Psoas muscle (tissue), 7 donors: ENCODE measurements at regions not wholly inside any gene's neighbourhood (a gene's known extent, or its start where the extent isn't known, plus 50 kb on each side); places are given as distances from the start of the nearest gene placed in this dataset.
A peak's percentile ranks its signal among the peaks of the same experiment; 100 is the strongest.

ENCODE experiments used
- ATAC-seq, 4 donors: fragments of 200-7000 bp; cut with Tn5 transposase; one replicate each; pipeline ENCODE4 v1.9.1; 2020; ENCODE audit warnings: moderate library complexity in 3 of 4, mild to moderate bottlenecking in 2 of 4
- DNase-seq, 2 donors: peaks; one replicate each; pipeline ENCODE4 v3.0.0-alpha.2; 2020
- H3K27ac ChIP-seq: fragments of 200-600 bp; one replicate; pipeline ENCODE4 v1.8.0; 2022
- H3K27me3 ChIP-seq, 3 donors: fragments of 200-600 bp in 1 of 3; one replicate each; pipeline versions ENCODE4 v1.6.1 to v1.8.0; 2013 to 2022; ENCODE audit warnings: low read length in 2 of 3, mild to moderate bottlenecking in 2 of 3, moderate library complexity in 1 of 3; ENCODE audit not compliant: insufficient read depth in 3 of 3
- H3K36me3 ChIP-seq, 2 donors: fragments of 200-600 bp in 1 of 2; one replicate each; pipeline versions ENCODE4 v1.6.1 to v1.8.0; 2013 to 2022; ENCODE audit warnings: low read depth in 1 of 2, mild to moderate bottlenecking in 1 of 2, moderate library complexity in 1 of 2; ENCODE audit not compliant: insufficient read depth in 1 of 2
- H3K4me1 ChIP-seq: fragments of 200-600 bp; one replicate; pipeline ENCODE4 v1.8.0; 2022
- H3K4me3 ChIP-seq: fragments of 200-600 bp; one replicate; pipeline ENCODE4 v1.8.0; 2022; ENCODE audit warnings: mild to moderate bottlenecking
- H3K9me3 ChIP-seq: fragments of 200-600 bp; one replicate; pipeline ENCODE4 v1.8.0; 2022
- CTCF ChIP-seq: fragments of 200-600 bp; IDR thresholded peaks from one replicate; pipeline ENCODE4 v1.8.0; 2022; ENCODE audit warnings: antibody characterized with exemption
- WGBS, 3 donors: extraction: QIAGEN DNeasy Blood & Tissue Kit; methylation state at CpG; one replicate each; pipeline versions ENCODE4 v1.1.6 to v1.1.7; 2013; 5-methylcytosine and 5-hydroxymethylcytosine counted together
- intact Hi-C, 2 donors: fragments of 100-400 bp; cut with DNase I; formaldehyde crosslinking; loops; one replicate each; pipeline versions ENCODE4 v1.11.0 to v1.14.2; 2022
- donor health status: healthy with polysubstance abuse.
- donor health status: DM: no; HTN: no; CAD: no; lungs with moderate emphysema.
- donor health status: Bipolar disorder and iron deficiency.
- donor health status: healthy.
- donor health status: DM: yes; HTN: yes; CAD: no.
- donor health status: DM: no; HTN: no; CAD: no.
- donor health status: DM: yes; HTN: yes; CAD: no.

- Histone ChIP-seq H3K27me3 (no peaks in the 10 kb centered on the region), H3K27ac (no peak overlapping the region), H3K4me1 (no peaks in the 10 kb centered on the region), H3K36me3 (no peaks in the 10 kb centered on the region), H3K4me3 (no peak overlapping the region), H3K9me3 (no peaks in the 10 kb centered on the region)
- no peak for ATAC-seq
- TF ChIP-seq CTCF = no peak
- no peak for DNase-seq
- WGBS, 3 donors = 85 to 92% (median 88%) methylated on average over 5 of the region's 5 CpGs
- intact Hi-C loops = no loop called here
Observed at GRCh38 chr6:9399916-9400315, 964.6 kb upstream of the SLC35B3 start.

- H3K4me1 ChIP-seq = no peaks in the 10 kb centered on the region
- no peaks in the 10 kb centered on the region for H3K27me3 ChIP-seq
- WGBS, 3 donors = 20 to 27% (median 23%) methylated on average over 37 to 42 of the region's 42 CpGs
- TF ChIP-seq CTCF = no peak
- no peaks in the 10 kb centered on the region for H3K9me3 ChIP-seq
- H3K27ac ChIP-seq = no peak overlapping the region
- intact Hi-C loops = no loop called here
- no peak for ATAC-seq
- DNase-seq = peak in 1 of 2 donors; percentile 44
- no peaks in the 10 kb centered on the region for H3K36me3 ChIP-seq
- H3K4me3 ChIP-seq = peak overlapping the region; percentile 15
Observed at GRCh38 chr6:9398767-9399373, 963.5 kb upstream of the SLC35B3 start.

GRCh38 chr6:9398071-9398766, 962.9 kb upstream of the SLC35B3 start:
- intact Hi-C loops = no loop called here
- Histone ChIP-seq H3K27me3 (no peaks in the 10 kb centered on the region), H3K27ac (no peak overlapping the region), H3K36me3 (no peaks in the 10 kb centered on the region), H3K9me3 (no peaks in the 10 kb centered on the region), H3K4me3 (no peak overlapping the region), H3K4me1 (no peaks in the 10 kb centered on the region)
- no peak for ATAC-seq
- DNase-seq = no peak
- 77 to 78% (median 77%) methylated on average over 15 of the region's 15 CpGs for WGBS, 3 donors
- no peak for TF ChIP-seq CTCF

- no peak overlapping the region for H3K4me3 ChIP-seq
- ATAC-seq (no peak), DNase-seq (no peak)
- H3K9me3 ChIP-seq = no peaks in the 10 kb centered on the region
- no peak for TF ChIP-seq CTCF
- WGBS, 3 donors = 67 to 75% (median 67%) methylated on average over 2 of the region's 2 CpGs
- no peaks in the 10 kb centered on the region for H3K4me1 ChIP-seq
- no peak overlapping the region for H3K27ac ChIP-seq
- H3K27me3 ChIP-seq = no peaks in the 10 kb centered on the region
- intact Hi-C loops = no loop called here
- H3K36me3 ChIP-seq = no peaks in the 10 kb centered on the region
Observed at GRCh38 chr6:9388596-9388995, 953.3 kb upstream of the SLC35B3 start.
